GM23338 (cell line): ENCODE measurements at regions not wholly inside any gene's neighbourhood (a gene's known extent, or its start where the extent isn't known, plus 50 kb on each side); places are given as distances from the start of the nearest gene placed in this dataset.

Experiments
- ATAC-seq: fragments of 200-7000 bp; cut with Tn5 transposase; 3 replicates; pipeline ENCODE4 v1.9.1; 2020
- DNase-seq: peaks from one replicate; pipeline ENCODE4 v3.0.0-alpha.2; 2015; ENCODE audit warnings: low spot score
- H2AFZ ChIP-seq: fragments of 200-600 bp; sonication (generic); 2 replicates; pipeline ENCODE4 v1.8.0; 2016; ENCODE audit warnings: antibody characterized with exemption, mild to moderate bottlenecking, moderate library complexity
- H3F3A ChIP-seq: fragments of 200-600 bp; sonication (generic); replicated peaks from 2 replicates; pipeline ENCODE4 v1.8.0; 2017; ENCODE audit warnings: antibody characterized with exemption, mixed run types, low read depth
- H3K27ac ChIP-seq: fragments of 200-600 bp; sonication (generic); 2 replicates; pipeline ENCODE4 v1.6.1; 2016; ENCODE audit warnings: low read depth
- H3K27me3 ChIP-seq: fragments of 200-600 bp; sonication (generic); 2 replicates; pipeline ENCODE4 v1.8.0; 2016; ENCODE audit warnings: mild to moderate bottlenecking, mixed run types, moderate library complexity; ENCODE audit not compliant: insufficient read depth
- H3K36me3 ChIP-seq: fragments of 200-600 bp; sonication (generic); 2 replicates; pipeline ENCODE4 v1.8.0; 2016; ENCODE audit warnings: mild to moderate bottlenecking; ENCODE audit not compliant: insufficient read depth
- H3K4me1 ChIP-seq: fragments of 200-600 bp; sonication (generic); 2 replicates; pipeline ENCODE4 v1.8.0; 2016; ENCODE audit warnings: mild to moderate bottlenecking, moderate library complexity; ENCODE audit not compliant: insufficient read depth
- H3K4me2 ChIP-seq: fragments of 200-600 bp; sonication (generic); 2 replicates; pipeline ENCODE4 v1.7.1; 2017; ENCODE audit warnings: mixed run types
- H3K4me3 ChIP-seq: fragments of 200-600 bp; sonication (generic); 2 replicates; pipeline ENCODE4 v1.6.1; 2016; ENCODE audit warnings: mixed run types
- H3K79me2 ChIP-seq: fragments of 200-600 bp; sonication (generic); replicated peaks from 2 replicates; pipeline ENCODE4 v1.8.0; 2017; ENCODE audit warnings: mild to moderate bottlenecking; ENCODE audit not compliant: insufficient read depth
- H3K9me2 ChIP-seq: fragments of 200-600 bp; sonication (generic); 2 replicates; pipeline ENCODE4 v1.8.0; 2017; ENCODE audit not compliant: insufficient read depth
- H4K20me1 ChIP-seq: fragments of 200-600 bp; sonication (generic); replicated peaks from 2 replicates; pipeline ENCODE4 v1.8.0; 2017; ENCODE audit warnings: mild to moderate bottlenecking; ENCODE audit not compliant: insufficient read depth
- H3K27ac Mint-ChIP-seq: 2 replicates; pipeline ENCODE4 v1.8.0; 2020; ENCODE audit warnings: inconsistent platforms, mild to moderate bottlenecking, moderate library complexity, mixed read lengths
- H3K27me3 Mint-ChIP-seq: 3 replicates; pipeline ENCODE4 v1.8.0; 2022; ENCODE audit warnings: low read depth, mild to moderate bottlenecking, moderate library complexity, mixed read lengths, inconsistent platforms; ENCODE audit not compliant: insufficient read depth, poor library complexity
- H3K36me3 Mint-ChIP-seq: 3 replicates; pipeline ENCODE4 v1.8.0; 2021; ENCODE audit warnings: low read depth, mild to moderate bottlenecking, inconsistent platforms, moderate library complexity, mixed read lengths
- H3K4me1 Mint-ChIP-seq: 3 replicates; pipeline ENCODE4 v1.8.0; 2020; ENCODE audit warnings: mild to moderate bottlenecking, inconsistent platforms, mixed read lengths
- H3K4me3 Mint-ChIP-seq: 3 replicates; pipeline ENCODE4 v1.8.0; 2021; ENCODE audit warnings: moderate library complexity, mild to moderate bottlenecking, inconsistent platforms, mixed read lengths
- H3K9me3 Mint-ChIP-seq: 3 replicates; pipeline ENCODE4 v1.8.0; 2020; ENCODE audit warnings: moderate library complexity, mild to moderate bottlenecking, inconsistent platforms, mixed read lengths
- CREB1 ChIP-seq: fragments of 250-450 bp; sonication (Bioruptor Pico); IDR thresholded peaks from 2 replicates; pipeline ENCODE4 v1.5.0; 2020; ENCODE audit warnings: low read depth, mild to moderate bottlenecking, moderate library complexity
- EZH2 ChIP-seq: fragments of 200-600 bp; sonication (generic); IDR thresholded peaks from one replicate; pipeline ENCODE4 v1.8.0; 2017; ENCODE audit warnings: antibody characterized with exemption, mild to moderate bottlenecking, low read depth; ENCODE audit not compliant: unreplicated experiment
- EZH2phosphoT487 ChIP-seq: fragments of 200-600 bp; sonication (generic); IDR thresholded peaks from one replicate; pipeline ENCODE4 v1.8.1; 2018; ENCODE audit warnings: antibody characterized with exemption; ENCODE audit not compliant: unreplicated experiment
- JUNB ChIP-seq: IDR thresholded peaks from one replicate; pipeline ENCODE4 v1.6.1; 2016; ENCODE audit warnings: antibody characterized with exemption; ENCODE audit not compliant: unreplicated experiment
- NANOG ChIP-seq: IDR thresholded peaks from 2 replicates; pipeline ENCODE4 v1.6.1; 2016; ENCODE audit warnings: antibody characterized with exemption, borderline replicate concordance
- POLR2AphosphoS5 ChIP-seq: IDR thresholded peaks from 2 replicates; pipeline ENCODE4 v1.6.1; 2016; ENCODE audit warnings: antibody characterized with exemption, low read depth
- STAT1 ChIP-seq: IDR thresholded peaks from one replicate; pipeline ENCODE4 v1.6.1; 2016; ENCODE audit warnings: antibody characterized with exemption; ENCODE audit not compliant: unreplicated experiment
- ZNF114 ChIP-seq: fragments of 250-450 bp; sonication (Bioruptor Pico); IDR thresholded peaks from 2 replicates; pipeline ENCODE4 v1.5.0; 2020; ENCODE audit warnings: mild to moderate bottlenecking, moderate library complexity
- ZNF331 ChIP-seq: fragments of 250-450 bp; sonication (Bioruptor Pico); IDR thresholded peaks from 2 replicates; pipeline ENCODE4 v1.5.0; 2020; ENCODE audit warnings: low read depth, mild to moderate bottlenecking, moderate library complexity
- TF ChIP-seq, protein P1 (sequence below): fragments of 250-450 bp; sonication (Bioruptor Pico); IDR thresholded peaks from 2 replicates; pipeline ENCODE4 v1.5.0; 2020; ENCODE audit warnings: mild to moderate bottlenecking, moderate library complexity
- TF ChIP-seq, protein P2 (sequence below): IDR thresholded peaks from one replicate; pipeline ENCODE4 v1.6.1; 2018; ENCODE audit warnings: antibody characterized with exemption; ENCODE audit not compliant: unreplicated experiment
- TF ChIP-seq, protein P3 (sequence below), 2 experiments: fragments of 200-600 bp in 1 of 2; sonication (generic) in 1 of 2; conservative IDR thresholded peaks; 2 replicates each; pipeline versions ENCODE4 v1.5.1 to v1.6.1; 2016 to 2017; ENCODE audit warnings: antibody characterized with exemption in 2 of 2, low read depth in 2 of 2, mild to moderate bottlenecking in 2 of 2, moderate library complexity in 1 of 2
- TF ChIP-seq, protein P4 (sequence below): IDR thresholded peaks from 2 replicates; pipeline ENCODE4 v1.6.1; 2016; ENCODE audit warnings: antibody characterized with exemption

DNA sequence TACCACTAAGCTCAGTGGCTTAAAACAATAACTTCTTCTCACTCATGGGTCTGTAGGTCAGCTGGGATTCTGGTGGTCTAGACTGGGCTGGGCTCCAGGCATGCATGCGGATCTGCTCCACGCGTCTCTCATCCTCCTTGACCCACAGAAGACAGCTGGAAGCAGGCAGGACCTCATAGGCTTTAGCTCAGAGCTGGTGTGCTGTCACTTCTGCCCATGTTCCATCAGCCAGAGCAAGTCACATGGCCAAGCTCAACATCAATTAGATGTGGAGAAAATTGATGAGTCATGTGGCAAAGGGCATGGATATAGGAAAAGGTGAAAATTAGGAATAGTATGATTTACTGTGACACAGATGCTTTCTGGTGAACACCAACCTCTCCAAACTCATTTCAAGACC, 57.4 kb upstream of the PSMF1 start:
- Histone ChIP-seq H3K79me2 (no peaks in the 10 kb centered on the region), H3K36me3 (no peaks in the 10 kb centered on the region), H3K4me1 (no peaks in the 10 kb centered on the region), H3K4me2 (no peak overlapping the region), H3K27ac (no peak overlapping the region), H3K27me3 (no peaks in the 10 kb centered on the region), H4K20me1 (no peaks in the 10 kb centered on the region), H3F3A (no peaks in the 10 kb centered on the region), H2AFZ (no peak overlapping the region), H3K9me2 (no peaks in the 10 kb centered on the region), H3K4me3 (no peak overlapping the region)
- Mint-ChIP-seq H3K27ac (no peak overlapping the region), H3K4me1 (peaks cover 7% of the 10 kb centered on the region; the same call in 2 of the 3 replicates), H3K36me3 (no peaks in the 10 kb centered on the region), H3K27me3 (peaks cover 2% of the 10 kb centered on the region), H3K9me3 (no peaks in the 10 kb centered on the region), H3K4me3 (no peak overlapping the region)
- DNase-seq (no peak), ATAC-seq (no peak)
- TF ChIP-seq, protein P1, sequence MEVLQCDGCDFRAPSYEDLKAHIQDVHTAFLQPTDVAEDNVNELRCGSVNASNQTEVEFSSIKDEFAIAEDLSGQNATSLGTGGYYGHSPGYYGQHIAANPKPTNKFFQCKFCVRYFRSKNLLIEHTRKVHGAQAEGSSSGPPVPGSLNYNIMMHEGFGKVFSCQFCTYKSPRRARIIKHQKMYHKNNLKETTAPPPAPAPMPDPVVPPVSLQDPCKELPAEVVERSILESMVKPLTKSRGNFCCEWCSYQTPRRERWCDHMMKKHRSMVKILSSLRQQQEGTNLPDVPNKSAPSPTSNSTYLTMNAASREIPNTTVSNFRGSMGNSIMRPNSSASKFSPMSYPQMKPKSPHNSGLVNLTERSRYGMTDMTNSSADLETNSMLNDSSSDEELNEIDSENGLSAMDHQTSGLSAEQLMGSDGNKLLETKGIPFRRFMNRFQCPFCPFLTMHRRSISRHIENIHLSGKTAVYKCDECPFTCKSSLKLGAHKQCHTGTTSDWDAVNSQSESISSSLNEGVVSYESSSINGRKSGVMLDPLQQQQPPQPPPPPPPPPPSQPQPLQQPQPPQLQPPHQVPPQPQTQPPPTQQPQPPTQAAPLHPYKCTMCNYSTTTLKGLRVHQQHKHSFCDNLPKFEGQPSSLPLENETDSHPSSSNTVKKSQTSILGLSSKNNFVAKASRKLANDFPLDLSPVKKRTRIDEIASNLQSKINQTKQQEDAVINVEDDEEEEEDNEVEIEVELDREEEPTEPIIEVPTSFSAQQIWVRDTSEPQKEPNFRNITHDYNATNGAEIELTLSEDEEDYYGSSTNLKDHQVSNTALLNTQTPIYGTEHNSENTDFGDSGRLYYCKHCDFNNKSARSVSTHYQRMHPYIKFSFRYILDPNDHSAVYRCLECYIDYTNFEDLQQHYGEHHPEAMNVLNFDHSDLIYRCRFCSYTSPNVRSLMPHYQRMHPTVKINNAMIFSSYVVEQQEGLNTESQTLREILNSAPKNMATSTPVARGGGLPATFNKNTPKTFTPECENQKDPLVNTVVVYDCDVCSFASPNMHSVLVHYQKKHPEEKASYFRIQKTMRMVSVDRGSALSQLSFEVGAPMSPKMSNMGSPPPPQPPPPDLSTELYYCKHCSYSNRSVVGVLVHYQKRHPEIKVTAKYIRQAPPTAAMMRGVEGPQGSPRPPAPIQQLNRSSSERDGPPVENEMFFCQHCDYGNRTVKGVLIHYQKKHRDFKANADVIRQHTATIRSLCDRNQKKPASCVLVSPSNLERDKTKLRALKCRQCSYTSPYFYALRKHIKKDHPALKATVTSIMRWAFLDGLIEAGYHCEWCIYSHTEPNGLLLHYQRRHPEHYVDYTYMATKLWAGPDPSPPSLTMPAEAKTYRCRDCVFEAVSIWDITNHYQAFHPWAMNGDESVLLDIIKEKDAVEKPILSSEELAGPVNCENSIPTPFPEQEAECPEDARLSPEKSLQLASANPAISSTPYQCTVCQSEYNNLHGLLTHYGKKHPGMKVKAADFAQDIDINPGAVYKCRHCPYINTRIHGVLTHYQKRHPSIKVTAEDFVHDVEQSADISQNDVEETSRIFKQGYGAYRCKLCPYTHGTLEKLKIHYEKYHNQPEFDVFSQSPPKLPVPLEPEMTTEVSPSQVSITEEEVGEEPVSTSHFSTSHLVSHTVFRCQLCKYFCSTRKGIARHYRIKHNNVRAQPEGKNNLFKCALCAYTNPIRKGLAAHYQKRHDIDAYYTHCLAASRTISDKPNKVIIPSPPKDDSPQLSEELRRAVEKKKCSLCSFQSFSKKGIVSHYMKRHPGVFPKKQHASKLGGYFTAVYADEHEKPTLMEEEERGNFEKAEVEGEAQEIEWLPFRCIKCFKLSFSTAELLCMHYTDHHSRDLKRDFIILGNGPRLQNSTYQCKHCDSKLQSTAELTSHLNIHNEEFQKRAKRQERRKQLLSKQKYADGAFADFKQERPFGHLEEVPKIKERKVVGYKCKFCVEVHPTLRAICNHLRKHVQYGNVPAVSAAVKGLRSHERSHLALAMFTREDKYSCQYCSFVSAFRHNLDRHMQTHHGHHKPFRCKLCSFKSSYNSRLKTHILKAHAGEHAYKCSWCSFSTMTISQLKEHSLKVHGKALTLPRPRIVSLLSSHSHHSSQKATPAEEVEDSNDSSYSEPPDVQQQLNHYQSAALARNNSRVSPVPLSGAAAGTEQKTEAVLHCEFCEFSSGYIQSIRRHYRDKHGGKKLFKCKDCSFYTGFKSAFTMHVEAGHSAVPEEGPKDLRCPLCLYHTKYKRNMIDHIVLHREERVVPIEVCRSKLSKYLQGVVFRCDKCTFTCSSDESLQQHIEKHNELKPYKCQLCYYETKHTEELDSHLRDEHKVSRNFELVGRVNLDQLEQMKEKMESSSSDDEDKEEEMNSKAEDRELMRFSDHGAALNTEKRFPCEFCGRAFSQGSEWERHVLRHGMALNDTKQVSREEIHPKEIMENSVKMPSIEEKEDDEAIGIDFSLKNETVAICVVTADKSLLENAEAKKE = no peak
- TF ChIP-seq ZNF331 (CRISPR knock-in tag) (no peak), POLR2AphosphoS5 (no peak), JUNB (no peak), STAT1 (no peak), EZH2phosphoT487 (no peak), NANOG (no peak), EZH2 (no peak), ZNF114 (CRISPR knock-in tag) (no peak), CREB1 (CRISPR knock-in tag) (no peak)
- TF ChIP-seq, protein P2, sequence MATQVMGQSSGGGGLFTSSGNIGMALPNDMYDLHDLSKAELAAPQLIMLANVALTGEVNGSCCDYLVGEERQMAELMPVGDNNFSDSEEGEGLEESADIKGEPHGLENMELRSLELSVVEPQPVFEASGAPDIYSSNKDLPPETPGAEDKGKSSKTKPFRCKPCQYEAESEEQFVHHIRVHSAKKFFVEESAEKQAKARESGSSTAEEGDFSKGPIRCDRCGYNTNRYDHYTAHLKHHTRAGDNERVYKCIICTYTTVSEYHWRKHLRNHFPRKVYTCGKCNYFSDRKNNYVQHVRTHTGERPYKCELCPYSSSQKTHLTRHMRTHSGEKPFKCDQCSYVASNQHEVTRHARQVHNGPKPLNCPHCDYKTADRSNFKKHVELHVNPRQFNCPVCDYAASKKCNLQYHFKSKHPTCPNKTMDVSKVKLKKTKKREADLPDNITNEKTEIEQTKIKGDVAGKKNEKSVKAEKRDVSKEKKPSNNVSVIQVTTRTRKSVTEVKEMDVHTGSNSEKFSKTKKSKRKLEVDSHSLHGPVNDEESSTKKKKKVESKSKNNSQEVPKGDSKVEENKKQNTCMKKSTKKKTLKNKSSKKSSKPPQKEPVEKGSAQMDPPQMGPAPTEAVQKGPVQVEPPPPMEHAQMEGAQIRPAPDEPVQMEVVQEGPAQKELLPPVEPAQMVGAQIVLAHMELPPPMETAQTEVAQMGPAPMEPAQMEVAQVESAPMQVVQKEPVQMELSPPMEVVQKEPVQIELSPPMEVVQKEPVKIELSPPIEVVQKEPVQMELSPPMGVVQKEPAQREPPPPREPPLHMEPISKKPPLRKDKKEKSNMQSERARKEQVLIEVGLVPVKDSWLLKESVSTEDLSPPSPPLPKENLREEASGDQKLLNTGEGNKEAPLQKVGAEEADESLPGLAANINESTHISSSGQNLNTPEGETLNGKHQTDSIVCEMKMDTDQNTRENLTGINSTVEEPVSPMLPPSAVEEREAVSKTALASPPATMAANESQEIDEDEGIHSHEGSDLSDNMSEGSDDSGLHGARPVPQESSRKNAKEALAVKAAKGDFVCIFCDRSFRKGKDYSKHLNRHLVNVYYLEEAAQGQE = no peak
- TF ChIP-seq, protein P3, sequence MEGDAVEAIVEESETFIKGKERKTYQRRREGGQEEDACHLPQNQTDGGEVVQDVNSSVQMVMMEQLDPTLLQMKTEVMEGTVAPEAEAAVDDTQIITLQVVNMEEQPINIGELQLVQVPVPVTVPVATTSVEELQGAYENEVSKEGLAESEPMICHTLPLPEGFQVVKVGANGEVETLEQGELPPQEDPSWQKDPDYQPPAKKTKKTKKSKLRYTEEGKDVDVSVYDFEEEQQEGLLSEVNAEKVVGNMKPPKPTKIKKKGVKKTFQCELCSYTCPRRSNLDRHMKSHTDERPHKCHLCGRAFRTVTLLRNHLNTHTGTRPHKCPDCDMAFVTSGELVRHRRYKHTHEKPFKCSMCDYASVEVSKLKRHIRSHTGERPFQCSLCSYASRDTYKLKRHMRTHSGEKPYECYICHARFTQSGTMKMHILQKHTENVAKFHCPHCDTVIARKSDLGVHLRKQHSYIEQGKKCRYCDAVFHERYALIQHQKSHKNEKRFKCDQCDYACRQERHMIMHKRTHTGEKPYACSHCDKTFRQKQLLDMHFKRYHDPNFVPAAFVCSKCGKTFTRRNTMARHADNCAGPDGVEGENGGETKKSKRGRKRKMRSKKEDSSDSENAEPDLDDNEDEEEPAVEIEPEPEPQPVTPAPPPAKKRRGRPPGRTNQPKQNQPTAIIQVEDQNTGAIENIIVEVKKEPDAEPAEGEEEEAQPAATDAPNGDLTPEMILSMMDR (conservative IDR thresholded peaks at IDR 0.05; ENCODE audit: low read depth in 2 of 2) = no peak
- TF ChIP-seq, protein P4, sequence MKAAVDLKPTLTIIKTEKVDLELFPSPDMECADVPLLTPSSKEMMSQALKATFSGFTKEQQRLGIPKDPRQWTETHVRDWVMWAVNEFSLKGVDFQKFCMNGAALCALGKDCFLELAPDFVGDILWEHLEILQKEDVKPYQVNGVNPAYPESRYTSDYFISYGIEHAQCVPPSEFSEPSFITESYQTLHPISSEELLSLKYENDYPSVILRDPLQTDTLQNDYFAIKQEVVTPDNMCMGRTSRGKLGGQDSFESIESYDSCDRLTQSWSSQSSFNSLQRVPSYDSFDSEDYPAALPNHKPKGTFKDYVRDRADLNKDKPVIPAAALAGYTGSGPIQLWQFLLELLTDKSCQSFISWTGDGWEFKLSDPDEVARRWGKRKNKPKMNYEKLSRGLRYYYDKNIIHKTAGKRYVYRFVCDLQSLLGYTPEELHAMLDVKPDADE = no peak
